GM18511 (cell line): ENCODE measurements at regions not wholly inside any gene's neighbourhood (a gene's known extent, or its start where the extent isn't known, plus 50 kb on each side); places are given as distances from the start of the nearest gene placed in this dataset.
"Not testable (repeated sequence)": the region's sequence is repeated elsewhere in the genome, so short reads cannot be mapped to it uniquely, and the experiment has no call there.

Experiments
- ATAC-seq: cut with Tn5 transposase; IDR thresholded peaks from one replicate; pipeline ENCODE4 v1.9.1; 2021; ENCODE audit warnings: mild to moderate bottlenecking, moderate library complexity; ENCODE audit not compliant: unreplicated experiment

- no peak for ATAC-seq
Measured at GRCh38 chr6:126888727-126889725, 229.4 kb upstream of the RSPO3 start.

- ATAC-seq: no peak
Measured at GRCh38 chr6:126890055-126890454, 228.4 kb upstream of the RSPO3 start.

GRCh38 chr6:126891158-126891557, 227.3 kb upstream of the RSPO3 start:
- no peak for ATAC-seq

GRCh38 chr6:126892869-126893268, 225.6 kb upstream of the RSPO3 start:
- not testable (repeated sequence) for ATAC-seq

- no peak for ATAC-seq
Measured at GRCh38 chr6:126897758-126898157, 220.7 kb upstream of the RSPO3 start.

GRCh38 chr6:126904176-126904575, 214.3 kb upstream of the RSPO3 start:
- no peak for ATAC-seq

- ATAC-seq: no peak
Measured at GRCh38 chr6:126905917-126906316, 212.6 kb upstream of the RSPO3 start.

GRCh38 chr6:126907312-126907711, 211.2 kb upstream of the RSPO3 start:
- no peak for ATAC-seq

GRCh38 chr6:126907996-126908395, 210.5 kb upstream of the RSPO3 start:
- ATAC-seq: no peak

- ATAC-seq: no peak
Measured at GRCh38 chr6:126909493-126909892, 209.0 kb upstream of the RSPO3 start.

- ATAC-seq: no peak
Measured at GRCh38 chr6:126913651-126914050, 204.8 kb upstream of the RSPO3 start.

- no peak for ATAC-seq
Measured at GRCh38 chr6:126914172-126914571, 204.3 kb upstream of the RSPO3 start.

GRCh38 chr6:126914801-126915200, 203.7 kb upstream of the RSPO3 start:
- ATAC-seq: no peak

GRCh38 chr6:126919947-126920346, 198.5 kb upstream of the RSPO3 start:
- ATAC-seq: no peak

GRCh38 chr6:126923807-126924206, 194.7 kb upstream of the RSPO3 start:
- no peak for ATAC-seq

- no peak for ATAC-seq
Measured at GRCh38 chr6:126926926-126927325, 191.5 kb upstream of the RSPO3 start.

- no peak for ATAC-seq
Measured at GRCh38 chr6:126927841-126928240, 190.6 kb upstream of the RSPO3 start.

GRCh38 chr6:126937426-126937825, 181.0 kb upstream of the RSPO3 start:
- ATAC-seq: no peak

GRCh38 chr6:126939784-126940183, 178.7 kb upstream of the RSPO3 start:
- ATAC-seq: no peak

GRCh38 chr6:126941751-126942150, 176.7 kb upstream of the RSPO3 start:
- no peak for ATAC-seq

- no peak for ATAC-seq
Measured at GRCh38 chr6:126944512-126944911, 174.0 kb upstream of the RSPO3 start.

GRCh38 chr6:126945150-126945685, 173.3 kb upstream of the RSPO3 start:
- no peak for ATAC-seq
